Fibroblast of lung (primary cell): ENCODE measurements at regions not wholly inside any gene's neighbourhood (a gene's known extent, or its start where the extent isn't known, plus 50 kb on each side); places are given as distances from the start of the nearest gene placed in this dataset.

Source experiments
- CTCF ChIP-seq, 2 donors: IDR thresholded peaks in 1 of 2; conservative IDR thresholded peaks in 1 of 2; 1 replicate in 1 of 2; 2 replicates in 1 of 2; pipeline ENCODE4 v1.5.1; 2011 to 2012; ENCODE audit warnings: low read length in 2 of 2, control low read depth in 1 of 2, inconsistent platforms in 1 of 2, low read depth in 1 of 2, mild to moderate bottlenecking in 1 of 2
- EZH2 ChIP-seq: IDR thresholded peaks from 2 replicates; pipeline ENCODE4 v1.5.1; 2012; ENCODE audit warnings: low read length, control low read depth, mild to moderate bottlenecking; ENCODE audit errors: missing control alignments

- TF ChIP-seq CTCF (conservative IDR thresholded peaks at IDR 0.05 in 1 of 2, IDR thresholded peaks at IDR 0.05 in 1 of 2; ENCODE audit: low read depth in 1 of 2, low read length in 2 of 2) (no peak), EZH2 (no peak)
These were observed 163.7 kb downstream of the MOBP start for GRCh38 chr3:39631136-39631535.
